A172 (cell line): ENCODE measurements at regions not wholly inside any gene's neighbourhood (a gene's known extent, or its start where the extent isn't known, plus 50 kb on each side); places are given as distances from the start of the nearest gene placed in this dataset.

Experiments used
- DNase-seq: peaks from one replicate; pipeline ENCODE4 v3.0.0-alpha.2; 2015; ENCODE audit warnings: low spot score

DNA sequence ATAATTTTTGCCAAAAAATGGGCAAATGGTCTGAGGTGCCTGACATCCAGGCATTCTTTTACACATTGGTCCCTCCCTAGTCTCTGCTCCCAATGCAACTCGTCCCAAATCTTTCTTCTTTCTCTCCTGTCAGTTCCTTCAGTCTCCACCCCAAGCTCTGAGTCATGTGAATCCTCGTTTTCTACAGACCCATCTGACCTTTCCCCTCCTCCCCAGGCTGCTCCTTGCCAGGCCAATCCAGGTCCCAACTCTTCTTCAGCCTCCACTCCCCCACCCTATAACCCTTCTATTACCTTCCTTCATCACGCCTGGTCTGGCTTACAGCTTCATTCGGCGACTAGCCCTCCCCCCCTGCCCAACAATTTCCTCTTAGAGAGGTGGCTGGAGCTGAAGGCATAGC is 55.3 kb downstream of the BBS10 start:
- DNase-seq: peak; percentile 64

DNA sequence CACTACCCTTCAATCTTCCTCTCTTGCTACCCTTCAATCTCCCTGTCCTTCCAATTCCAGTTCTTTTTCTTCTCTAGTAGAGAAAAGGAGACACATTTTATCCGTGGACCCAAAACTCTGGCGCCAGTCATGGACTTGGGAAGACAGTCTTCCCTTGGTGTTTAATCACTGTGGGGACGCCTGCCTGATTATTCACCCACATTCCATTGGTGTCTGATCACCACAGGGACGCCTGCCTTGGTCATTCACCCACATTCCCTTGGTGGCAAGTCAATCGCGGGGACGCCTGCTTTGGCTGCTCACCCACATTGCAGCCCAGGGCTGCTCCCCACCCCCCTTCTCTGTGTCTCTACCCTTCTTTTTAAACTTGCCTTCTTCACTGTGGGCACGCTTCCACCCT is 55.9 kb downstream of the BBS10 start:
- DNase-seq: peak; percentile 69

DNA sequence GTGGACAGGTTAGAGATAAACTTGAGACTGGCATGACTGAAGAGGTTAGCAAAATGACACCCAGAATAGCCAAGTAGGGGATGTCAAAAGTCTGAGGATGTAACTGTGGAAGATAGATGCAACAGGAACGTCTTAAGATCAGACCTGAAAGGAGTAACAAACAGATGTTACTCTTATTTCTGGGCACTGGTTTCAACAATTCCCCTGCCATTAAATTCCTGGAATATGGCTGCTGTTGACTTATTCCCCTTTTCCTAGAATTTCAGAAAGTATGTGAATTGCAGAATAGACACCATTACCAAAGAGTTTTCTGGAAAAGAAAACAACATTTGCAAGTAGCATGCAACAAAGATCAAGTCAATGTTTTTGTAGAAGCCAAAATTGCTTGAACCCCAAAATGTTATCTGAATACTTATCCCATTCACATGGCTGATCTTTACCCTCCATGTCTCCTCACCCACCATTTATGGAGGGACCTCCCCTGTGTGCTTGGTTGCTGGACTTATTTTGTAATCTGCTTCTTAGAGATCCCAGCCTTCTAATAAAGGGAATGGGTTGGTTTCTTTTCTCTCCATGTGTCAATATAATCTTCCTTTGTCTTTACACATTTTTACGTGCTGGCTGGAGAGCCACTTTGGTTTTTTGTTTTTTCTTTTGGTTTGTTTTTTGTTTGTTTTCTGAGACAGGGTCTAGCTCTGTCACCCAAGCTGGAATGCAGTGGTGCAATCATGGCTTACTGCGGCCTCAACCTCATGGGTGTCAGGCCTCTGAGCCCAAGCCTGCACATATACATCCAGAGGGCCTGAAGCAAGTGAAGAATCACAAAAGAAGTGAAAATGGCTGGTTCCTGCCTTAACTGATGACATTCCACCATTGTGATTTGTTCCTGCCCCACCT is 57.0 kb downstream of the BBS10 start:
- DNase-seq: no peak

DNA sequence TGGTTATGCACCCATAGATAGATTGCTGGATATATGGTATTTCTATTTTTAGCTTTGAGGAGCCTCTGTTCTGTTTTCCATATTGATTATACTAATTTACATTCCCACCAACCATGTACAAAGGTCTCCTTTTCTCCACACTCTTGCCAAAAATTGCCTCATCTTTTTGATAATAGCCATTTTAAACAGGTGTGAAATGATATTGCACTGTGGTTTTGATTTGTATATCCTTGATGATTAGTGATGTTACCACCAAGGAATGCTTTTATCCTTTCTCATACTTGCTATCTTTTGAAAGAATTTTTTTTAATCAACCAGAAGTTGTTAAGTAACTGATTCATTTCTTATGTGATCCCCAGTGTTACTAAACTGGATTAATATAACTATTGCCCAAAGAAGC is 60.0 kb downstream of the BBS10 start:
- peak; percentile 47 for DNase-seq

DNA sequence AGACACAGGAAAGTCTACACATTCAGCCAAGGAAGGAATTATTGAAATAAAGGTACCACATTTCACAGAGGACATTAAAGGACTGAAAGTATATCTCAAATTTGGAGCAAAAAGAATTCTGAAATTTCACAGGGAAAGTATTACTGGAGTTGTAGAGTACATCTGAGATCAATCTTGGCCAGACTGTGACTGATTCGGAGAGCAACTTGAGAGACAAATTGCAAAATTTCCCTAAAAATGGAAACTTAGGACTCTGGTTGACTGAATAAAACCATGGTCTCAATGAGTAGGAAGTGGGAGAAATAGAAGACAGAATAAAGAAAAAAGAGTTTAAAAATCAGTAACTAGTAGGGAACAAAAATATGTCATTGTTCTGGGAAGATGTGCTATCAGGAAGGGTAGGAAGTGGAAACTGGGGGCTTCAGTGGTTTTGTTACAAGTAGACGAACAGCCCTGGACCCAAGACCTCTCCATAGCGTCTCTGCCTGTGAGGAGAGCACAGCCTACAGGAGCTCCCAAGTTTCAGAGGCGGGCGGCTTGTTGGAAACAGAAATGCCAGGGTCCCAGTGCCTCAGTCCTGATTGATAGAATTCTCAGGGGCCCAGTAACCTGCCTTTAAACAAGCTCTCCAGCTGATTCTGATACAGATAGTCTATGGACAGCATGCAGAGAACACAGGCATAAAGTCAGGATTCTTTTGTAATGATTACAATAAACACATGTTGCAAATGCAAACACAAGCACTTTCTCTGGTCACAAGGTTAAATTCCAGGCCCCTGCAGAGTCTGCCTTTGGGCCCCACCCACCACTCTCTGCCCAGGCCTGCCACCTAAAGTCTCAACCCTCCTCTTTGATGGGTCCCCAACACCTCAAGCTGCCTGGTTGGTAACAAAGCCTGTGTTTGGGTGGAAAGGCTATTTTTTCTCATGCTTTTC is 63.1 kb downstream of the BBS10 start:
- peak; percentile 70 for DNase-seq

DNA sequence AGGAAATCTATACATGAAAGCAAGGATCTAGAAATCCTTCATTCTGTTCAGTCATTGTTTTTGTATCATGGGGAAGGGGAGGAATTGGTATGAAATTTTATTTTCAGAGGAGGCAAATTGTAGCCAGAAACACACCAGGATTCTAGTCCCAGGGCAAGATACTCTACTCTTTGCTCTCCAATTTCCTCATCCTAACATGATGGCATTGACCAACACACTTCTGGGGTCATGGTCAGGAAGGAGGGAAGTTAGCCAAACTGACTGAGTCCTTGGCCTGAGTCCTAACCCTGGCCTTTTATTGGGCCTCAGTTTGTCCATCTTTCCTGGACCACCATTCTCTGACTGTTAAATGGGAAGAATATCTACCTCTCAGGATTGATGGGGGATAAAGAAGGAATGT is 65.5 kb downstream of the BBS10 start:
- no peak for DNase-seq

DNA sequence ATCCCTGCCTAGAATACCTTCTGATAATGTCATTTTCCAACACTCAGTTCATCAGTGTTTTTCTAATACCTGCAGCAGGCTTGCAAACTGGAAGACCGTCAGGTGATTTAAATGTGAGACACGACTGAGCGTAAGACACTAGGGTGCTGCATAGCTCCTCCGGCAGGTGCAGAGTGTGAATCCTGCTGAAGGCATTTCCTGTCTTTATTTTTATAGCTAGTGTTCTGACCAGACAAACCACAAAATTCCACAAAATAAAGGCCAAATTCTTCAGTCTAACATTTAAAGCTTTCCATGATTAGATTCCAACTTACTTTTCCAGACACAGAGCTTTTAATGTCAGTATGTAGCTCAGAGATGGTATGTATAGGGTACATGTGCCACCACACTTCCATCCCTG is 70.7 kb downstream of the BBS10 start:
- DNase-seq: peak; percentile 94

DNA sequence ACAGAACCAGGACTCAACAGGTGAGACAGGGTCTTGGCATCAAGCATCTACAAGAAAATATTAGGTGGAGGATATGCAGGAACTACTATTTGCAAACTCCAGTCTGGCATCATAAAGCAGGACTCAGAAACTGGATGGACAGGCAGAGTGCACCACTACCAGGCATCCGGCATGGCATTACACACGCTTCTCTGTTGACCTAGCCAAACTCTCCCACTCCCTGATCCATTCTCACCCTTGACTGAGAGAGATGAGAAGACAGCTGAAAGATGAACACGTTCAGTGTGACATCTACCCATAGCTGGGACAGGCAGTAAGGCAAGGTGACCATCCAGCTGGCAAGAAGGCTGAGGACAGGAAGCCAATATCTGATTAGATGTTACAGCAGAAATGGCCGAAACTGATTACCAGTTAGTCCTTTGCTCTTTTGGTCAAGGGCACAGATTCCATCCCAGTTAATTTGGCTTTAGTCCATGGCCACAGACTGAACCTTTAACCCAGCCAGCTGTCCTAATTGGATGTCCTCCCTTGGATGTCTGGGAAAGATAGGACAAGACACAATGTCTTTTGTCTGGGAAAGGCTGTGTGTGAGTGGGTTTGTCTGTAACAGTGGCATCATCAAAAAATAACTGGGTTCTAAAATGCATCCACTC is 71.6 kb downstream of the BBS10 start:
- peak; percentile 64 for DNase-seq

DNA sequence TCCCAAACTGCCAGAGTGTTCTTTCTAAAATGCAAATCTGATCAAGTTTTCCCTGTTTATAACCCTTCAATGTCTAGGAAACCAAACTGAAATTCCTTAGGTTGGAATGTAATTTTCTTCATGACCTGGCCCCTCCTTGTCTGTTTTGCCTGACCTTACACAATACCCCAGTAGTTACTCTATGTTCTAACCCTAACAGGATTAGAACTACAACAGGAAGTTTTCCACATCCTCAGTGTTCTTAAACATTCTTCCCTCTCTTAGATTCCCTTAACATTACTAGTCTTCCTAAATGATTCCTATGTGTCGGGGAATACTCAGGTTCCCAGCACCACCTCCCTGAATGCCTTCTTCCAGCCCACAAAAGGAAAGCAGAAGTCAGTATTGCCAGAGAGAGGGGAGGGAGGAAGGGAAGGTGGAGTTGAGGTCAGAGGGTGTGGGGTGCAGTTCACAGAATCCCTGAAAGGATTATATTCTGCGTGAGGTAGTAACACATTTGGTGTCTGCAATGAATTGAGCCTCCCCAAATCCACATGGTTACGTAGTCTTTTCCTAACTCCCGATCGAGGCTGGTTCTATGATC is 72.6 kb downstream of the BBS10 start:
- no peak for DNase-seq

DNA sequence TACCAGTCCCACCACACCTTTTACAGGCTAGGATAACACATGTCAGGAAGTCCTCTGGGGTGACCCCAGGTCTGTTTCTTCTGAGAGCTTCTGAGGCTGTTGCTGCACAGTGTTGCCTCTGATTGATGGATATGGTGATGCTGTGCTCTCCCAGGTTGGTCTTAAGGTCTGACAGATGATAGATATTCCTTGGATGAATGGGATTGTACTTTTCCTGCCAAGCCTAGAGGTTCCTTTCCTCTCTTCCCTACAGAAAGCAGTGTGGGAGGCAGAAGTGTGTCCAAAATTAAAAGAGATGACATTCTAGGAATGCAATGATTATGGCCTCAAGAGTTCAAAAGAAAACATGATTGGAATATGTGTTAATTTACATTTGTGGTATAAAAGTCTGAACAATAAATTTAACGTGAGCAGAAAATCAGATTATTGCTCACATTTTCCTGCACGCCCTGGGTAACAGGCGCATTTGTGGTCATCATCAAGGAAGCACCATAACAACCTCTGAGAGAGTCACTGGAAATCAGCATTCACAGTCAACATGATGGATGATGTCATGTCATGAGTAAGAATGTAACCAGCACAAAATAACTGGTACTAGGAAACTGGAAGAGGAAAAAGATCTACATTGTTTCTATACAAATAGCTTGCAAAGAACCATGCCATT is 73.7 kb downstream of the BBS10 start:
- peak; percentile 94 for DNase-seq

DNA sequence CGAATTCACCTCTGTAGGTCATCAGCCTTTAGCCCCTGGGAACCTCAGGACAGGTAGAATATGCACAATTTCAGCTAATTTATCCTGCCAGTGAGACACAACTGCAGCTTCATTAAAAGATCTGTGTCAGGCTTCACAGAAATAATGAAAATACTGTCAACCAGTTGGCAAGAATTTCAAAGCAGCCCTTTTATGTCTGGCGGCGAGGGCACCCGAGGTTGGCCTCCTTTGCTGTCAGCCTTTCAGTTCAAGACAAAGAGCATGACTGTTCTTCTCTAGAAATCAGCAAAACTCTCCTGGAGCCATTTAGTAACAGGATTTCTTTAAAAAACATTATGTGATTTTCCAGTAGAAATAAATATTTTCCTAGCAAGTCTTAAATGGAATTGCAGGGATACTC is 75.9 kb downstream of the BBS10 start:
- DNase-seq: no peak

DNA sequence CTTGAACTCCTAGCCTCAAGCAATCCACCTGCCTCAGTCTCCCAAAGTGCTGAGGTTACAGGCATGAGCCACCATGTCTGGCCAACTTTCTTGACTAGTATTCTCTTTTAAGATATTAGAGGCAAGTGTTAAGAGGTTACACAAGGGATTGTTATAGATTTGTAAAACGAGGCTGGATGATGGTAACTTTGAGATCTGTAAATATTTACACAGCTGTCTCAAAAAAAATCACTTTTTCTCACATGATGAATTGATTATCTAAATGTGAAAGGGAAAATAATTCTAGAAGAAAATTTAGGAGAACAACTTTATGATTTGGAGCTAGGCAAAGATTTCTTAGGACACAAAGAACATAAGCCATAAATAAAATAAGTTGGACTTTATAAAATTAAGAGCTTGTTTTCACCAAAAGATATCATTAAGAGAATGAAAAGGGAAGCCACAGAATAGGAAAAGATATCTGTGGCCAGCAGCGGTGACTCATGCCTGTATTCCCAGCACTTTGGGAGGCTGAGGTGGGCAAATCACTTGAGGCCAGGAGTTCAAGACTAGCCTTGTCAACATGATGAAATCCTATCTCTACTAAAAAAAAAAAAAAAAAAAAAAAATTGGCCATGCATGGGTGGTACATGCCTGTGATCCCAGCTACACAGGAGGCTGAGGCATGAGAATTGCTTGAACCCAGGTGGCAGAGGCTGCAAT is 77.4 kb downstream of the BBS10 start:
- DNase-seq: no peak

DNA sequence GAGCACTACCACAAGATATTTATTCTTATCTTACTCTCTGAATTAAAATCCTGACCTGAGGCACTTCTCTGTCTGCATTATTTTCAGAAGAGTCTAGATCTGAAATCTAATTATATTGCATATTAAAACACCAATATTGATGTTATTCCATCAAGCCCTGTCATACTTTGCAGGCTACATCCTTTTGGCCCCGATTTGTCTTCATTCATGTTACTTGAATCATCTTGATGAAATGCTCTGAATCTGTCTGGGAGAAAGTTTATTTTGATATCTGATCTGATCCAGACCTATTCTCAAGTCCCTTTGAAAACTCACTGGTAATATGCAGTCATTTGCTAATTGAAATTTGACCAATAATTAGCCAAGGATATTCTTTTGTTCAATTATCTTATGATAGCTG is 79.9 kb downstream of the BBS10 start:
- DNase-seq: no peak

DNA sequence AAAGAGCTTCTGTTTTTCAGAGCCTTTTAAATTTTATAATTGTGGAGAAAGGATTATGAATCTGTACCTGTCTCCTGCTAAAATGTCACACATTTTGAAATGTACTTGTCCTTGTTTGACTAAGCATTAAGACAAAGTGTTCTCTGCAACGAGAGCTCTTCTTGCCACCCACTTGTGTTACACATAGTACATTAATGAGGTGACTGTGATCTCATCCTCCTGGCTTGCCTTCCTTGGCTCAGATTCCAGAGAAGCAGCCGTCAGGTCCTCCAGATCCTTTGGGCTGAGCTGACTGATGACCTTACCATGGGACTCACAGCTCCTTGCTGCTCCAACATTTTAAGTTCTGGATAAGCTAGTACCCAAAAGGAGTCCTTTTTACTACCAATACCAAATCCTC is 81.4 kb downstream of the BBS10 start:
- DNase-seq: peak; percentile 78

DNA sequence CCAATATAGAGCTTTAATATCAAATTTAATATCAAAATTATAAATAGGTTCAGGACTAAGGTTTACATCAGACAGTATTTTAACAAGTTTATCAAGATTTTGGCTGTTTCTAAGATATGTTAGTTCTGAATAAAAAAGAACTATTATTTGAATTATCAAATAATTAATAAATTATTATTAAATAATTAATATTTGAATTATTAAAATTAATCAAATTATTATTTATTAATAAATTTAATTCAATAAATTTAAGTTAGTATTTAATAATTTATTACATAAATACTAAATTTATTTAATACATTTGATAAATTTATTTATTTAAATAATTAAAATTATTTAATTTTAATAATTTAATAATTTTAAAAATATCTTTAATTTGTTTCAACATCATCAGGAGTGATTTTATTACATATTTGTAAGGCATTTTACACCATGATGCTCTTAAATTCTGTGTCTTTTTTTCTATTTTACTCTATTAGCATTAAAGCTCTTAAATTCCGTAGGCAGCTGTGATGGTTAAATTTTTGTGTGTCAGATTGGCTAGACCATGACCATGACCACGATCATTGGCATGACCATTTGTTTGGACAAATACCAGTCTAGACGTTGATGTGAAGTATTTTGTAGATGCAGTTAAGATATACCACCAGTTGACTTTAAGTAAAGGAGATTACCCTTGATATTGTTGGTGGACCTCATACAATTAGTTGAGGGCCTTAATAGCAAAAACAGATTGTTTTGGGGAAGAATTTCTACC is 82.6 kb downstream of the BBS10 start:
- DNase-seq: no peak

DNA sequence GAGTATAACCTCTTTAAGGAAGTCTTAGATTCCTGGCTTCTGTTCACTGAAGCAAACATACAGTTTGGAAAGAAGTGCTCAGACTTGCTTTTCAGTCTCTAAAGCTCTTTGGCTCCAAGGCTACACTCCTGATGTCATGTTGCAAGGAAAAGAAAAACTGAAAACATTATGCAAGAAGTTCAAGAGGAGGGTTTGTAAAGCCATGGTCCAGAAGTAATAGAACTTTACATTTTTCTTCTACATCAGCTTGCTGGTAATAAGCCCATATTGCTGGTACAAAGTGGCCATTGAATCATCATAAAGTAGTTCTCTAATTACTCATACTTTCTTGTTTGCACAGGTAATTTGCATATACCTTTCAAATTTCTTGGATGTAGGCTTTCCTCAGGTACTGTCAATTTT is 83.6 kb downstream of the BBS10 start:
- DNase-seq: no peak

DNA sequence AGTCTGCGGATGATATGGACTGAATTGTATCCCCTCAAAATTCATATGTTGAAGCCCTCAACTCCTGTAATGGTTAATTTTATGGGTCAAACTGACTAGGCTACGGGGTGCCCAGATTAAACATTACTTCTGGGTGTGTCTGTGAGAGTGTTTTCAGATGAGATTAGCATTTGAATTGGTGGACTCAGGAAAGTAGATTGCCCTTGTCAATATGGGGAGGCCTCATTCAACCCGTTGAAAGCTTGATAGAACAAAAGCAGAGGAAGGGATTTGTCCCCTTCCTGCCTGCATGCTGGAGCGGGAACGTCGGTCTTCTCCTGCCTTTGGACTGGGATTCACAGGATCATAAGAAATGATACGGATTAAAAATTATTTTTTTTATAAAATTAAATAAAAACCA is 84.5 kb downstream of the BBS10 start:
- no peak for DNase-seq

DNA sequence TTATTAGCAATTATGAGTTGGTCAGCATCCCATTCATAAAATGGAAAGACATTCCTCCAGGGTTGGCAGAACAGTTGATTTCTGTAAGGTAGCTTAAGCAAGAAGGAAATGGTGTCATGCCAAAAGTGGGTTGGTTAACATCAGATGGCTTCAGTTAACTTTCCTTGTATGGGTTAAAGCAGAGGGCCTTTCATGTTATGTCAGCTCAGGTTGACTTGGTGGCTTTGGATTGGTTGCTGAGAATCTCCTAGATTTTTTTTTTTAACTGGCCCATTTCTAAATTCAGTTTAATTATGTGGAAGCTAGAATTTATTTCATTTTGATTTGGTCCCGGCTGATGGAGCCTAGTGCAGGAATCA is 87.8 kb downstream of the BBS10 start:
- no peak for DNase-seq

DNA sequence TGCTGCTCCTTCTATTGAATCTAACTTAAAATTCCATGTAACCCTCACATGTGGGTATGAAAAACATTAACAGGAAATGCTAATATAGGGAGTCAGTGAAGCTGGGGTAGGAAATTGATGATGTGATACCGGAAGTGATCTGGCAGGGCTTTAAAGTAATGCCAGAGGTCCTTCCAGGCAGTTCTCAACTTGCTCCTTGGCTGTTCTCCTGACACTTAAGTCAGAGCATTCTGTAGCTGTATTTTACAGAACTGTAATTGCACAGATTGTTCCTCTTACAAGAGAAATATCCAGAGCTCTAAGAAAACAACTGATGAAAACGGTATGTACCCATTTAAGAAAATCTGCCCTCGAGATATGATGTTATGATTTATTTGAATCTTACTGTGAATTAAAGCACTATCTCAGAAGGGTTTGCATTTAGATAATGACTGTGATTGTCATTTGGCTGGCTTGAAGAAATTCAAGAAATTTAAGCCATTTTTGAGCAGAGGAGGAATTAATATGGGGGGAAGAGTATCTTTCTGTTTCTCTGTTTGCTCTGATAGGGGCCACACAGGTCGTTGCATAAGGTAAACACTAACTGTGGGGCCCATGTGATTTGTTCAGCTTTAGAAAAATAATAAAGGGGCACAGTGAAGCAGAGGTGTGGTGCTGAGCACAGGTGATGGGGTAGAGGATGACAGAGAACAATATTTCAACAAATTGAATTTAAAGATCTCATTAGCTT is 88.4 kb downstream of the BBS10 start:
- DNase-seq: peak; percentile 68
